Lung (tissue), 11 donors: ENCODE measurements at regions not wholly inside any gene's neighbourhood (a gene's known extent, or its start where the extent isn't known, plus 50 kb on each side); places are given as distances from the start of the nearest gene placed in this dataset.

Experiments used
- ATAC-seq: fragments of 200-7000 bp; cut with Tn5 transposase; one replicate; pipeline ENCODE4 v1.9.1; 2020; ENCODE audit warnings: moderate number of reproducible peaks; ENCODE audit not compliant: insufficient read depth, low FRiP score
- DNase-seq, 3 donors: peaks; one replicate each; pipeline ENCODE4 v3.0.0-alpha.2; 2013 to 2017
- H3K27ac ChIP-seq, 2 donors: one replicate each; pipeline ENCODE4 v1.5.1; 2013; ENCODE audit warnings: mild to moderate bottlenecking in 2 of 2, moderate library complexity in 2 of 2, control low read depth in 1 of 2, inconsistent platforms in 1 of 2, low read depth in 1 of 2, low read length in 1 of 2
- H3K27me3 ChIP-seq, 3 donors: one replicate each; pipeline ENCODE4 v1.5.1; 2013; ENCODE audit warnings: low read length in 2 of 3; ENCODE audit not compliant: control insufficient read depth in 3 of 3, insufficient read depth in 3 of 3
- H3K36me3 ChIP-seq, 4 donors: one replicate each; pipeline ENCODE4 v1.5.1; 2013; ENCODE audit warnings: low read length in 4 of 4, mild to moderate bottlenecking in 1 of 4, moderate library complexity in 1 of 4; ENCODE audit not compliant: control insufficient read depth in 4 of 4, insufficient read depth in 4 of 4
- H3K4me1 ChIP-seq, 5 donors: one replicate each; pipeline ENCODE4 v1.5.1; 2013; ENCODE audit warnings: low read length in 5 of 5, mild to moderate bottlenecking in 2 of 5, moderate library complexity in 1 of 5; ENCODE audit not compliant: control insufficient read depth in 5 of 5, insufficient read depth in 5 of 5
- H3K4me3 ChIP-seq: one replicate; pipeline ENCODE4 v1.5.1; 2013; ENCODE audit warnings: mild to moderate bottlenecking, control low read depth, moderate library complexity
- H3K9ac ChIP-seq, 2 donors: one replicate each; pipeline ENCODE4 v1.5.1; 2013; ENCODE audit warnings: low read length in 2 of 2, control low read depth in 1 of 2; ENCODE audit not compliant: insufficient read depth in 1 of 2
- H3K9me3 ChIP-seq, 4 donors: one replicate each; pipeline ENCODE4 v1.5.1; 2013; ENCODE audit warnings: low read length in 3 of 4, mild to moderate bottlenecking in 1 of 4, moderate library complexity in 1 of 4; ENCODE audit not compliant: control insufficient read depth in 4 of 4, insufficient read depth in 3 of 4
- WGBS, 2 donors: extraction: QIAGEN DNeasy Blood & Tissue Kit; methylation state at CpG; one replicate each; pipeline ENCODE4 v1.1.7; 2013; 5-methylcytosine and 5-hydroxymethylcytosine counted together
- TF ChIP-seq, protein P1 (sequence below): IDR thresholded peaks from 2 replicates; pipeline ENCODE4 v1.5.1; 2012; ENCODE audit warnings: mild to moderate bottlenecking; ENCODE audit errors: control extremely low read depth, extremely low read depth
- donor health status: control.
- donor health status: control.
- donor health status: Bipolar disorder and iron deficiency.
- donor health status: healthy.
- donor health status: DM: yes; HTN: yes; CAD: no.

DNA sequence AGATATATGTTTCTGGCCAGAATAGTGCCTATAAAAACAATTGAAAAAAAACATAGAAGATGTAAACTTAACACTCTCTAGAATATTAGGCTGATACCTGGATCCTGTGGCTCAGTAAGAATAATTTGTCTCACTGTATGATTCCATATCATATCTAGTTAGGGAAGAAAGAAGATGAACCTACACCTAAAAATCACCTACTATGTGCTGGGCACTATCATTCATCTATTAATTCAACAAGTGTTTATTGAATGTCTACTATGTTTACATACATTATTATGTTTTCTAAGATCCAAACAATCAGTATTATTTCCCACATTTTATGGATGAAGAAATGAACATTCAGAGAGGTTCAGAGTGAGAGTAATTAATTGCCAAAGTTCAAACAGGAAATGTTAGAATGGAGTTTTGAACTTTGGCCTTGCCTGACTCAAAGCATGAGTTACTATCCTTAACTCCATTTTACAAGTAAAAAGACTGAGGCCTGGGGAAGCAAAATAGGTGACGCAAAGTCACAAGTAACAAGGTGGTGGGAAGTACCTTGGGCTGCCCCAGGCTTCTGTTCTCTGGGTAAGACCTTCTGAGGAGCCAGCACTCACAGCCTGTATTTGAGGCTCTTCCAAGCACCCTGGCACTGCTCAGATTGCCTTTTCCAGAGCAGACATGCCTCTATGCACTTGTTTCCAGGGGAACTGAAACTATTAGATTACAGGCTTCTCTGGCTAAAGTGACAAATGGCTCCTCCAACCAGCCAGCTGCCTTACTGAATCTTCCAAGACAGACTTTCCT lies 111.1 kb upstream of the ACSL4 start:
- DNase-seq (peak in 1 of 3 donors; percentile 10), ATAC-seq (no peak)
- 88 to 100% methylated on average over 1 of the region's 1 CpG for WGBS, 2 donors
- TF ChIP-seq, protein P1, sequence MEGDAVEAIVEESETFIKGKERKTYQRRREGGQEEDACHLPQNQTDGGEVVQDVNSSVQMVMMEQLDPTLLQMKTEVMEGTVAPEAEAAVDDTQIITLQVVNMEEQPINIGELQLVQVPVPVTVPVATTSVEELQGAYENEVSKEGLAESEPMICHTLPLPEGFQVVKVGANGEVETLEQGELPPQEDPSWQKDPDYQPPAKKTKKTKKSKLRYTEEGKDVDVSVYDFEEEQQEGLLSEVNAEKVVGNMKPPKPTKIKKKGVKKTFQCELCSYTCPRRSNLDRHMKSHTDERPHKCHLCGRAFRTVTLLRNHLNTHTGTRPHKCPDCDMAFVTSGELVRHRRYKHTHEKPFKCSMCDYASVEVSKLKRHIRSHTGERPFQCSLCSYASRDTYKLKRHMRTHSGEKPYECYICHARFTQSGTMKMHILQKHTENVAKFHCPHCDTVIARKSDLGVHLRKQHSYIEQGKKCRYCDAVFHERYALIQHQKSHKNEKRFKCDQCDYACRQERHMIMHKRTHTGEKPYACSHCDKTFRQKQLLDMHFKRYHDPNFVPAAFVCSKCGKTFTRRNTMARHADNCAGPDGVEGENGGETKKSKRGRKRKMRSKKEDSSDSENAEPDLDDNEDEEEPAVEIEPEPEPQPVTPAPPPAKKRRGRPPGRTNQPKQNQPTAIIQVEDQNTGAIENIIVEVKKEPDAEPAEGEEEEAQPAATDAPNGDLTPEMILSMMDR, result no peak
- no peaks in the 10 kb centered on the region for H3K36me3 ChIP-seq
- no peak overlapping the region for H3K9ac ChIP-seq
- H3K4me3 ChIP-seq, result no peak overlapping the region
- peaks cover 0 to 23% (median 3%) of the 10 kb centered on the region in 3 donors for H3K27me3 ChIP-seq
- H3K27ac ChIP-seq, result no peak overlapping the region
- H3K9me3 ChIP-seq, result no peaks in the 10 kb centered on the region
- peaks cover 0 to 5% (median 0%) of the 10 kb centered on the region in 5 donors for H3K4me1 ChIP-seq

DNA sequence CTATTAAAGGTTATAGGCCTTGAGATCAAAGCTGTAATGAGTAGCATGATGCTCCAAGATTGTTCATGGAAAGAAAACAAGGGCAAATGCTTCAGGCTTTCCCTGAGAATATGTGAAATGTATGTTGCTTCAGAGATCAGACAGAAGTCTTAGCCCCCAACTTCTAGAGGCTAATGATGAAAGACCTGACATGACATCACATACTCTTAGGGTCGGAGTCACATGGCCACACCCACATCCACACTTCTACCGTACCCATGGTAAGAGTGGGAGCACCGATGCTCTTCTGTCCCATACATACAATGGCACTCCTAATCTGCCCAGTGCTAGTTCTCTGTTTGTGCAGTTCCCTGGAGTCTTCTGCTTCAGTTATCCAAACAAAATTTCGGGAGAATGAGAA lies 111.9 kb upstream of the ACSL4 start:
- Histone ChIP-seq H3K4me3 (no peak overlapping the region), H3K4me1 (peaks cover 0 to 5% (median 0%) of the 10 kb centered on the region in 5 donors), H3K27me3 (peaks cover 0 to 17% (median under 1%) of the 10 kb centered on the region in 3 donors), H3K9me3 (no peaks in the 10 kb centered on the region), H3K9ac (no peak overlapping the region), H3K36me3 (no peaks in the 10 kb centered on the region), H3K27ac (no peak overlapping the region)
- WGBS, 2 donors, result 74 to 78% methylated on average over 4 of the region's 4 CpGs
- TF ChIP-seq, protein P1, result no peak
- ATAC-seq (no peak), DNase-seq (no peak)

DNA sequence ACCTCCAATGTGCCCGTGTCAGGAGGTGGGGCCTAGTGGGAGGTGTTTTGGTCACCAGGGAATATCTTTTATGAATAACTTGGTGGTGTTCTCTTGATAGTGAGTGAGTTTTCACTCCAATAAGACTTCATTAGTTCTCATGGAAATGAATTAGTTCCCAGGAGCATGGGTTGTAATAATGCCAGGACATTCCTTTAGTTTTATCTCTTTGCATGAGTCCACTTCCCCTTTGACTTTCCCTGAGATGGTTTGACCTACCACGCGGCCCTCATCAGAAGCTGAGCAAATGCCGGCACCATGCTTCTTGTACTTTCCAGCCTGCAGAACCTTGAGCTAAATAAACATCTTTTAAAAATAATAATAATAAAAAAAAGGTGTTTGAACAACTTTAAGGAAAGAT lies 112.9 kb upstream of the ACSL4 start:
- TF ChIP-seq, protein P1, result no peak
- H3K4me1 ChIP-seq, result peaks cover 0 to 5% (median 0%) of the 10 kb centered on the region in 5 donors
- no peak overlapping the region for H3K27ac ChIP-seq
- no peak for DNase-seq
- ATAC-seq, result no peak
- H3K27me3 ChIP-seq, result peaks cover 0 to 15% (median 0%) of the 10 kb centered on the region in 3 donors
- no peak overlapping the region for H3K9ac ChIP-seq
- H3K4me3 ChIP-seq, result no peak overlapping the region
- no peaks in the 10 kb centered on the region for H3K9me3 ChIP-seq
- no peaks in the 10 kb centered on the region for H3K36me3 ChIP-seq
- 81 to 90% methylated on average over 4 of the region's 4 CpGs for WGBS, 2 donors
